Activated CD4-positive, alpha-beta memory T cell treated with anti-CD3 and anti-CD28 coated beads, Interleukin-2, amount 10 ng/mL, durations not matched to agents 7 days and 5 days (primary cell): ENCODE measurements at regions not wholly inside any gene's neighbourhood (a gene's known extent, or its start where the extent isn't known, plus 50 kb on each side); places are given as distances from the start of the nearest gene placed in this dataset.

Experiments
- CTCF ChIA-PET: fragments of 350-600 bp; sonication (Branson Sonifier 250); formaldehyde crosslinking; loops from one replicate; lab custom pipeline; 2021; ENCODE audit warnings: antibody characterized with exemption, inconsistent platforms; lab: Charles Lee
- POLR2A ChIA-PET: fragments of 350-600 bp; sonication (Branson Sonifier 250); formaldehyde crosslinking; loops from one replicate; lab custom pipeline; 2021; ENCODE audit warnings: antibody characterized with exemption; lab: Charles Lee
- DNase-seq: peaks from one replicate; pipeline ENCODE4 v3.0.0-alpha.2; 2020
- H3K27ac Mint-ChIP-seq: one replicate; pipeline ENCODE4 v1.8.0; 2021; ENCODE audit warnings: mild to moderate bottlenecking, mixed read lengths
- H3K27me3 Mint-ChIP-seq: one replicate; pipeline ENCODE4 v1.8.0; 2021; ENCODE audit warnings: mixed read lengths
- H3K36me3 Mint-ChIP-seq: one replicate; pipeline ENCODE4 v1.8.0; 2021; ENCODE audit warnings: low read depth, mixed read lengths
- H3K4me1 Mint-ChIP-seq: one replicate; pipeline ENCODE4 v1.8.0; 2021; ENCODE audit warnings: mixed read lengths
- H3K4me3 Mint-ChIP-seq: one replicate; pipeline ENCODE4 v1.8.0; 2021; ENCODE audit warnings: mild to moderate bottlenecking, mixed read lengths
- H3K9me3 Mint-ChIP-seq: one replicate; pipeline ENCODE4 v1.8.0; 2021; ENCODE audit warnings: mixed read lengths

DNA sequence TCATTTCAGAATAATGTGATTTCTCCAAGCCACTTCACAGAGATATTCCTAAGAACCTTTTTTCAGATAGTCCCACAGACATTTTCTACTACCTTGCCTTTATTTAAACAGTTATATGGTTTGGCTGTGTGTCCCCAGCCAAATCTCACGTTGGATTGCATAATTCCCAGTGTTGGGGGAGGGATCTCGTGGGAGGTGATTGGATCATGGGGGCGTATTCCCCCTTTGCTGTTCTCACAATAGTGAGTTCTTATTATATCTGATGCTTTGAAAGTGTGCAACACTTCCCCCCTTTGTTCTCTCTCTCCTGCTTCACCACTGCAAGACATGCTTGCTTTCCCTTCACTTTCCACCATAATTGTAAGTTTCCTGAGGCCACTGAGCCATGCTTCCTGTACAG, 93.6 kb upstream of the ZNF678 start:
- H3K36me3 Mint-ChIP-seq = no peaks in the 10 kb centered on the region
- H3K9me3 Mint-ChIP-seq = no peaks in the 10 kb centered on the region
- H3K27ac Mint-ChIP-seq = no peak overlapping the region
- H3K4me1 Mint-ChIP-seq = no peaks in the 10 kb centered on the region
- POLR2A ChIA-PET = no interaction called here
- peaks cover 2% of the 10 kb centered on the region for H3K27me3 Mint-ChIP-seq
- CTCF ChIA-PET = no interaction called here
- DNase-seq = no peak
- H3K4me3 Mint-ChIP-seq = no peak overlapping the region

DNA sequence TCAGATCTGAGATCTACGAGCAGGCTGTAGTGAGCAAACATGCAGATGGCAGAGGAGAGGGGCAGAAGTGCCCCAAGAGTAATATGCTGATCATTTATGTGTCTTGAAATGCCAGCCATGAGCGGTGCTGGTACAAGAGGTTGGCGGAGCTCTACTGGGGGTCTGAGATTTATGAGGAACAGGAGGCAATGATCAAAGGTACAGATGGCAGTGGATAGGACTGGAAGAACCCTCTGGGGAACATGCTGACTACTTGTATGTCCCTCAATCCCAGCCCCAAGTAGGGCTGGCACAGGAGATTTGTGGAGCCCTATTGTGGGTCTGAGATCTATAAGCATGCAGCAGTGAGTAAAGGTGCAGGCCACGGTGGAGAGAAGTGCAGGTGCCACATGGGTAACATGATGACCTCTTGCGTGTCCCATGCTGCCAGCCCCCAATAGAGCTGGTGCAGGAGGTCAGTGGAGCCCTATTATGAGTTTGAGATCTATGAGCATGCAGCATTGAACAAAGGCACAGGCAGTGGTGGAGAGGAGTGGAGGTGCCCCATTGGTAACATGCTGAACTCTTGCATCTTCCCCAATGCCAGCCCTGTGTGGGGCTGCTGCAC, 97.2 kb upstream of the ZNF678 start:
- ChIA-PET CTCF (no interaction called here), POLR2A (no interaction called here)
- Mint-ChIP-seq H3K27me3 (no peaks in the 10 kb centered on the region), H3K36me3 (no peaks in the 10 kb centered on the region), H3K27ac (no peak overlapping the region), H3K4me3 (no peak overlapping the region), H3K4me1 (no peaks in the 10 kb centered on the region), H3K9me3 (no peaks in the 10 kb centered on the region)
- DNase-seq = no peak

DNA sequence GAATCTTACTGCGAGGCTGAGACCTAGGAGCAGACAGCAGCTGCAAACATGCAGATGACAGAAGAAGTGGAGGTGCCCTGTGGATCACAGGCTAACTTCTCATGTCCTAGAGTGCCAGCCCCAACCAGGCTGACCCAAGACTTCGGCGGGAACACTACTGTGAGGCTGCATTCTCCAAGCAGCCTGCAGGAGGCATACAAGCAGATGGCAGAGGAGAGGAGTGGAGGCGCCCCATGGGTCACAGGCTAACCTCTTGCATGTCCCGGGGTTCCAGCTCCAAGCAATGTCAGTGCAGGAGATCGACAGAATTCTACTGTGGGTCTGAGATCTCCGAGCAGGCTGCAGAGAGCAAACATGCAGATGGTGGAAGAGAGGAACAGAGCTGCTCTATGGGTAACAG, 98.1 kb upstream of the ZNF678 start:
- Mint-ChIP-seq H3K4me1 (no peaks in the 10 kb centered on the region), H3K27me3 (no peaks in the 10 kb centered on the region), H3K27ac (no peak overlapping the region), H3K9me3 (no peaks in the 10 kb centered on the region), H3K36me3 (no peaks in the 10 kb centered on the region), H3K4me3 (no peak overlapping the region)
- no peak for DNase-seq
- CTCF ChIA-PET = no interaction called here
- POLR2A ChIA-PET = no interaction called here

DNA sequence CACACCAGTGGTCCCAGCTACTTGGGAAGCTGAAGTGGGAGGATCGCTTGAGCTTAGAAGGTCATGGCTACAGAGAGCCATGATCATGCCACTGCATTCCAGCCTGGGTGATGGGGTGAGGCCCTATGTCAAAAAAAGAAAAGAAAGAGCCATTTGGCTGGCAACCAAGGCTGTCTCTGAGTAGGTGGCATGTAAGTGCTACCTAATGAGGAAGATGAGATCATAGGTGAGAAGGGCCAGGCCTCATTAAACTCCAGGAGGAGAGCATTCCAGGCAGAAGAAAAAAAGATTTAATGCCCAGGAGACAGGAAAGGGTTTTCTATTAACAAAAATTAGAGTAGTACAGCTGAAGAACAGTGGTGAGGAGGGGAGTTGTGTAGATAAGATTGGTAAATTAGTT, 103.4 kb upstream of the ZNF678 start:
- Mint-ChIP-seq H3K36me3 (no peaks in the 10 kb centered on the region), H3K27ac (no peak overlapping the region), H3K4me3 (no peak overlapping the region), H3K27me3 (peaks cover 1% of the 10 kb centered on the region), H3K4me1 (no peaks in the 10 kb centered on the region), H3K9me3 (no peaks in the 10 kb centered on the region)
- POLR2A ChIA-PET = no interaction called here
- no peak for DNase-seq
- CTCF ChIA-PET = no interaction called here

DNA sequence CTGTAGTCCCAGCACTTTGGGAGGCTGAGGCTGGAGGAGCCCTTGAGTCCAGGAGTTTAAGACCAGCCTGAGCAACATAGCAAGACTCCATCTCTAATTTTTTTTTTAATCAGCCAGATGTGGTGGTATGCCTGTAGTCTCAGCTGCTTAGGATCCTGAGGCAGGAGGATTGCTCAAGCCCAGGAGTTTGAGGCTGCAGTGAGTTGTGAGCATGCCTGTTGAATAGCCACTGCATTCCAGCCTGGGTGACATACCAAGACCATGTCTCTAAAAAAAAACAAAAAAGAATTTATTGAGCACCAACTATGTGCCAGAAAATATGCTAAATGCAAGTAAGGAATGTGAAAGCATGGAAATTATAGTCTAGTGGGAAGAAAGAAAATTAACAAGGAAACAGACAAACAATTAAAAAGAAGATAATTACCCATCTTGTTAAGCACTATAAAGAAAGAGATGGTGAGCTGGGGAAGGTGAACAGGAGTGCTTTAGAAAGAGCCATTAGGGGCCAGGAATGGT, 104.0 kb upstream of the ZNF678 start:
- H3K27ac Mint-ChIP-seq = no peak overlapping the region
- no peaks in the 10 kb centered on the region for H3K36me3 Mint-ChIP-seq
- no peaks in the 10 kb centered on the region for H3K4me1 Mint-ChIP-seq
- CTCF ChIA-PET = no interaction called here
- H3K9me3 Mint-ChIP-seq = no peaks in the 10 kb centered on the region
- no peak overlapping the region for H3K4me3 Mint-ChIP-seq
- H3K27me3 Mint-ChIP-seq = peaks cover 4% of the 10 kb centered on the region
- DNase-seq = no peak
- POLR2A ChIA-PET = no interaction called here

DNA sequence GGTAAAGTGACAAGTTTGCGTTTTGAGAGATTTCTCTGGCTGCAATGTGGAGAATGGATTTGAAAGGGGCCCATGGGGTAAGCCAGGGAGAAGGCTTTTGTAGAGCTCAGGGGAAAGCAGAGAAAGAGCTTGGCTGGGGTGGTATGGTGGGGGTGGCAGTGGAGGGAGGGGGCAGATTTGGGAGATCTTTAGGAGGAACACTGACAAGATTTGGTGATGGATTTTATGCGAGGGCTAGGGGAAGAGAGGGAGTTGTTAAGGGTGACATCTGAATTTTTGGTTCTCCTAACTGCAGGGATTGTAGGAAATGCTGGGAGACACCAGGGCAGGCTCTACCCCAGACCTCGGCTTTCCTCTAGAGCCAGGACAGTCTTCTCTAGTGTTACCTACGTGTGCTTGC, 108.7 kb upstream of the ZNF678 start:
- DNase-seq = no peak
- no peaks in the 10 kb centered on the region for H3K4me1 Mint-ChIP-seq
- ChIA-PET CTCF (no interaction called here), POLR2A (no interaction called here)
- H3K27me3 Mint-ChIP-seq = peaks cover 13% of the 10 kb centered on the region
- no peak overlapping the region for H3K4me3 Mint-ChIP-seq
- no peak overlapping the region for H3K27ac Mint-ChIP-seq
- H3K9me3 Mint-ChIP-seq = no peaks in the 10 kb centered on the region
- no peaks in the 10 kb centered on the region for H3K36me3 Mint-ChIP-seq

DNA sequence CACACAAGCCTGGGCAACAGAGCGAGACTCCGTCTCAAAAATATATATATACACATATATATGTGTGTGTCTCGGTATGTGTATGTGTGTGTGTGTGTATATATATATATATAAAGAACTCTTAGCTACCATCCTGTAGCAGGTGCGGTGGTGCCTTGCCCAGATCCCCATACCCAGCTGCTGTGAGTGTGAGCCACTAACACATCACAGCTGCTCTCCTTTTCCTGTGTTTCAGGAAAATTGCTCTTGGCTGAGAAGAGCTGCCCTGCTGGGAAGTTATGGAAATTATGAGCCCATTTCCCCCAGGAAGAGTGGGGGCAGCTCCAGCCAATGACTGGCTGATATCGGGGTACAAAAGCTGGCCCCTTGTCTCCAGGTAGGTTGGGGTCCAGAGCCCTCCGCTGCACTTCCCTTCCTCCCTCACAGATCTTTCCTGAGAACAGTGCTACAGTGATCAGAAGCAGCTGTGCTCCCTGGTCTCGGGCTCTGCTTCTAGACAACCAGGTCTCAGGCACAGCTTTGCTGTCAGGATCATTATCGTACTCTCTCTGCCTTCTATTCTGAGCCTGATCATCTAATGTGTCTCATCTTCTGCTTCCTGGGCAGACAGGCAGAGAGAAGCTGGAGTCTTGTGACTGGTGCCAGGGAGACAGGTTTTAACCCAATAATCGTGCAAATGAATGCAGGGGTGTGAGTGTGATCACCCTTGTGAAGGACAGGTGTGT, 109.6 kb upstream of the ZNF678 start:
- no peak overlapping the region for H3K4me3 Mint-ChIP-seq

DNA sequence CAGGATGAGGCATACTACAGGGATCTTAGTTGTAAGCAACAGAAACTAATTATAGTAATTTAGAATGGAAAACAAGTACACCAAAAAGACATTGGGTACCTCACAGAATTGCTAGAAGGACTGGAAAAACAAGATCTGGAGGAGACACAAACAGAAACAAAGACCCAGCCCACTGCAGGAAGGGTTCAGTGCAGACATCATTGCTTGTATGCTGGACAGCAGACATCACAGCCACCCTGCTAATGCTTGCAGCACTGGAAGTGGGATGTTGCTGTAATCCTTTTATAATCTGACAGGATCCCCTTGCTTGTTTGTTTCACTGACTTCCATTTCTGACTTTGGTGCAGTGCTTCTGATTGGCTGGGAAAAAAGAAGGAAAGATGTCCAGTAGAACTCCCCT, 111.4 kb upstream of the ZNF678 start:
- no peak for DNase-seq
- CTCF ChIA-PET = no interaction called here
- Mint-ChIP-seq H3K9me3 (no peaks in the 10 kb centered on the region), H3K36me3 (no peaks in the 10 kb centered on the region), H3K4me1 (no peaks in the 10 kb centered on the region), H3K4me3 (no peak overlapping the region), H3K27me3 (peaks cover 13% of the 10 kb centered on the region), H3K27ac (no peak overlapping the region)
- POLR2A ChIA-PET = no interaction called here

More for the DNA sequence above, 109.6 kb upstream of the ZNF678 start:
- DNase-seq = no peak
- peaks cover 13% of the 10 kb centered on the region for H3K27me3 Mint-ChIP-seq
- H3K27ac Mint-ChIP-seq = no peak overlapping the region
- H3K36me3 Mint-ChIP-seq = no peaks in the 10 kb centered on the region
- POLR2A ChIA-PET = no interaction called here
- CTCF ChIA-PET = no interaction called here
- H3K4me1 Mint-ChIP-seq = no peaks in the 10 kb centered on the region
- H3K9me3 Mint-ChIP-seq = no peaks in the 10 kb centered on the region

DNA sequence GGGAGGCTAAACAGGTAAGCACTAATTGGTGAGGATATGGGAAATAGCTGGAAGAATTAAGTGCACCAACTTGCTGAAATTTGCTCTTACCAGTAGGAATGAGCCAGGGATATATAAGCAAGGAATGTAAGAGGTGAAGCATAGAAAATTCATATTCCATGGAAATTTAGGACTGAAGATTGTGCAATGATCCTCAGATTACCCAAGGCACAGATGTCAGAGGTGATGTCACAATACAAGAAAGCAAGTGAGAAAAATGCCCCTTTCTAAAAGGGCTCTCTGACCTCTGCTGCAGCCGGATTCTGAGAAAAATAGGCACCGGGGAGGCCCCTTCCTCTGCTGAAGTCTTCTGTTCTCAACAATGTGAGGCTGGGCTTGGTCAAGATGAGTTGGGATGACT, 112.3 kb upstream of the ZNF678 start:
- H3K36me3 Mint-ChIP-seq = no peaks in the 10 kb centered on the region
- CTCF ChIA-PET = interaction anchor here (1.2 kb wide), 1 partner anchor 92 kb away, joined by 3 read pairs; no protein-coding TSS in a partner anchor
- H3K27me3 Mint-ChIP-seq = peaks cover 13% of the 10 kb centered on the region
- POLR2A ChIA-PET = no interaction called here
- no peak overlapping the region for H3K4me3 Mint-ChIP-seq
- no peaks in the 10 kb centered on the region for H3K9me3 Mint-ChIP-seq
- H3K27ac Mint-ChIP-seq = no peak overlapping the region
- DNase-seq = no peak
- H3K4me1 Mint-ChIP-seq = no peaks in the 10 kb centered on the region

DNA sequence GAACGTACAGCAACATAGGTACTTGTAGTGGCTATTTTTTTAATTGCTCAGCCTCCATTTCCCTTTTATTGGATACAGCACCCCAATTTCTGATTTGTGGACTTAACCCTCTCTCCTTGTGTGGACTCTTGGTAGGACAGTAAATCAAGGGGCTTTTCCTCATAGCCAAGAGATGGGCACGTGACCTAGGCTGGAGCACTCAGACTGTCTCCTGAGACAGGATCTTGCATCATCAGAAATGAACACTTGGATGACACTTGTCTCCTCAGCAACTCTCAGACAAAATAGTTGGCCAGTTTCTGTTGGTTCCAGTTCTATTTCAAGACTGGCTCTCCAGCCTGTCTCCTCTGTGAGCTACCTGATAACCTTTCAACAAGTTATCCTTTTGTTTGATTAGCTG, 112.9 kb upstream of the ZNF678 start:
- ChIA-PET POLR2A (no interaction called here), CTCF (interaction anchor here (1.2 kb wide), 1 partner anchor 92 kb away, joined by 3 read pairs; no protein-coding TSS in a partner anchor)

DNA sequence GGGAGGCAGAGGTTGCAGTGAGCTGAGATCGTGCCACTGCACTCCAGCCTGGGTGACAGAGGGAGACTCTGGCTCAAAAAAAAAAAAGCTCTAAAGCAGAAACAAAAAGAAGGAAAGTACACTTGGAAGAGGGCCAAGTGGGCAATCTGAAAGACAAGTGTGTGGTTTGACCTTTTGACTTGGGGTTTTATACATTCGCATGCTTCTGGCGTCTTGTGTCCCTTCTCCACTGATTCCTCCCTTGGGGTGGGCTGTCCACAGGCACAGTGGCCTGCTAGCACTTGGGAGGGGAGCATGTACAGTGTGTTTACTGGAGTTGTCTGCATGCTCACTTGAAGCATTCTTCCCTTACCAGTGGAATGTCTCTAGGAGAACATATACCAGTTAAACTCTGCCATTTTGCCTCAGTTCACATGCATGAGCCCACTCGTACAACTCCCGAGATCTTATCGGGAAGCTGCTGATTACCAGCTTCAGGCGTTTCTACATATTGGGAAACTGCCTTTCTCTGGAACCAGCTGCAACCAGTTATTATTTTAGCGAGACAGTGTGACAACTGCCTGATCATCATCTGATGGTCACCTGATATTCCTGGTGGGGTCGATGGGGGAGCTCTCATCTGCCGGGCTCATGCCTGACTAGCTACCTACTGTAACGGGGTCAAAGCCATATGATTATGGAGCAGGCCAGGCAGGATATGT, 113.5 kb upstream of the ZNF678 start:
- CTCF ChIA-PET = interaction anchor here (1.2 to 1.8 kb wide), 2 partner anchors 93 to 504 kb away, joined by 3 to 5 read pairs; no protein-coding TSS in a partner anchor
- H3K4me3 Mint-ChIP-seq = no peak overlapping the region
- no peak overlapping the region for H3K27ac Mint-ChIP-seq
- DNase-seq = no peak
- H3K9me3 Mint-ChIP-seq = no peaks in the 10 kb centered on the region
- H3K27me3 Mint-ChIP-seq = peaks cover 11% of the 10 kb centered on the region
- no peaks in the 10 kb centered on the region for H3K4me1 Mint-ChIP-seq
- H3K36me3 Mint-ChIP-seq = no peaks in the 10 kb centered on the region
- POLR2A ChIA-PET = no interaction called here

More for the DNA sequence above, 112.9 kb upstream of the ZNF678 start:
- no peaks in the 10 kb centered on the region for H3K9me3 Mint-ChIP-seq
- no peaks in the 10 kb centered on the region for H3K4me1 Mint-ChIP-seq
- no peaks in the 10 kb centered on the region for H3K36me3 Mint-ChIP-seq
- DNase-seq = no peak
- no peak overlapping the region for H3K4me3 Mint-ChIP-seq
- peaks cover 13% of the 10 kb centered on the region for H3K27me3 Mint-ChIP-seq
- no peak overlapping the region for H3K27ac Mint-ChIP-seq

DNA sequence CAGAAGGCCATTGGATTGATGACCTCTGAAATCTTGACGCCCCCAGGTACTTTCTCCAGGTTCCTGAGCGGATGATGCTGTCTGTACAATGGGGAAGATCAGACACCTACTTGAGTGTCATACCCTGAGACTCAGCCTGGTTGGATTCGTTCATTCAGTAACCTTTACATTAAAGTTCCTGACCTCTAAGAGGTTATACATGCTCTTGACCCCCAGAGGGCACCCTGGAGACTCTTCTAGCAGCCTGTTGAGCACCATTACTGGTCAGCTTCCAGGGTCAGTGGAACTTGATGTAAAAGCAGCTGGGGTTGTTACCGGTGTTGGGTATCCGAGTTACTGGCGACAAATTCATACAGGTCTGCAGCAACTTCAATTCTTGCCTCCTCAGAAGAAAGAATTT, 114.3 kb upstream of the ZNF678 start:
- H3K4me1 Mint-ChIP-seq = no peaks in the 10 kb centered on the region
- H3K36me3 Mint-ChIP-seq = no peaks in the 10 kb centered on the region
- ChIA-PET POLR2A (no interaction called here), CTCF (interaction anchor here (1.8 kb wide), 1 partner anchor 505 kb away, joined by 5 read pairs; no protein-coding TSS in a partner anchor)
- no peak overlapping the region for H3K4me3 Mint-ChIP-seq
- DNase-seq = peak; percentile 25
- peaks cover 6% of the 10 kb centered on the region for H3K27me3 Mint-ChIP-seq
- no peak overlapping the region for H3K27ac Mint-ChIP-seq
- H3K9me3 Mint-ChIP-seq = no peaks in the 10 kb centered on the region

DNA sequence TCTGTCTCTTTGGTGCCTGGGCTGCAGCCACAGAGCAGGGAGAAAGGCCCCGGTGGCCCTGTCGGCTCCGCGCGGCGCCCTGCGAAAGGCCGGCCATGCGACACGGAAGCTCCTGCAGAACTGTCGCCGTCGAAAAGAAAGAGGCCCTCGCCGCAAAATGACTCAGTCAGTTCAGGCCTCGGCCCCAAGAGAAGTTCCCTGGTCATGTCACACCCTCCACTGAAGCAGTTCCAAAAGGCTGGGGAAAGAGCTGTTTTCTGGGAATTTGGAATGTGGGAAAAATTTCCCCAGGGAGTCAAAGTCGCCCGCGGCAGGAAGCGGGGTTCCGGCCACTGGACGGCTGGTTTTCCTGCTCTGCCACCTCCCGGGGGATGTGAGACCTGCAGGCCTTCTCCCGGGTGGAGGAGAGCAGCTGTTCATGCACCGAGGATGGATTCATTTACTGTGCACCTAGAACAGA, 115.8 kb upstream of the ZNF678 start:
- H3K9me3 Mint-ChIP-seq = no peaks in the 10 kb centered on the region
- no peak overlapping the region for H3K4me3 Mint-ChIP-seq
- ChIA-PET POLR2A (no interaction called here), CTCF (interaction anchor here (1.8 kb wide), 1 partner anchor 506 kb away, joined by 5 read pairs; no protein-coding TSS in a partner anchor)
- no peak for DNase-seq
- no peak overlapping the region for H3K27ac Mint-ChIP-seq
- H3K36me3 Mint-ChIP-seq = no peaks in the 10 kb centered on the region
- no peaks in the 10 kb centered on the region for H3K4me1 Mint-ChIP-seq
- H3K27me3 Mint-ChIP-seq = peaks cover 4% of the 10 kb centered on the region
